Endothelial cell of umbilical vein (primary cell): ENCODE measurements at regions not wholly inside any gene's neighbourhood (a gene's known extent, or its start where the extent isn't known, plus 50 kb on each side); places are given as distances from the start of the nearest gene placed in this dataset.
"Not testable (repeated sequence)": the region's sequence is repeated elsewhere in the genome, so short reads cannot be mapped to it uniquely, and the experiment has no call there.

Experiments
- BruUV-seq: library from RNA; stranded (reverse); fragments of 400-500 nt; replicated peaks from 2 replicates; lab custom pipeline; 2021; lab: Mats Ljungman, UMichigan
- CTCF ChIA-PET: fragments of 300-600, 350-600 bp; sonication (Branson Sonifier 250); formaldehyde crosslinking; loops from one replicate; lab custom pipeline; 2021; ENCODE audit warnings: antibody characterized with exemption, inconsistent platforms; lab: Charles Lee
- POLR2A ChIA-PET: fragments of 300-600, 350-600 bp; sonication (Branson Sonifier 250); formaldehyde crosslinking; loops from one replicate; lab custom pipeline; 2021; ENCODE audit warnings: antibody characterized with exemption, inconsistent platforms; lab: Charles Lee
- DNase-seq: peaks from one replicate; pipeline ENCODE4 v3.0.0-alpha.2; 2011; ENCODE audit warnings: low read depth, low spot score
- FAIRE-seq: peaks from 2 replicates; lab custom pipeline; 2011; peaks lifted over from hg19 to GRCh38; lab: Jason Lieb, UNC
- H2AFZ ChIP-seq: 2 replicates; pipeline ENCODE4 v1.6.0; 2012; ENCODE audit warnings: low read depth, low read length, control low read depth, inconsistent platforms
- H3K27ac ChIP-seq: 2 replicates; pipeline ENCODE4 v1.5.1; 2011; ENCODE audit warnings: low read depth, mild to moderate bottlenecking, control low read depth, low read length, moderate library complexity; ENCODE audit not compliant: insufficient read depth
- H3K27me3 ChIP-seq, 2 experiments: 2 replicates each; pipeline versions ENCODE4 v1.6.0 to v1.6.1; 2011; ENCODE audit warnings: low read length in 2 of 2, mixed read lengths in 1 of 2; ENCODE audit not compliant: control insufficient read depth in 2 of 2, insufficient read depth in 2 of 2
- H3K36me3 ChIP-seq, 2 experiments: 2 replicates in 1 of 2; 3 replicates in 1 of 2; pipeline ENCODE4 v1.5.1; 2011; ENCODE audit warnings: low read length in 2 of 2, mild to moderate bottlenecking in 1 of 2, moderate library complexity in 1 of 2; ENCODE audit not compliant: control insufficient read depth in 2 of 2, insufficient read depth in 2 of 2; ENCODE audit errors: extremely low read depth in 1 of 2
- H3K4me1 ChIP-seq: 3 replicates; pipeline ENCODE4 v1.5.1; 2011; ENCODE audit warnings: mild to moderate bottlenecking, low read length; ENCODE audit not compliant: control insufficient read depth, insufficient read depth; ENCODE audit errors: extremely low read depth
- H3K4me2 ChIP-seq: 2 replicates; pipeline ENCODE4 v1.6.1; 2011; ENCODE audit warnings: low read length, control low read depth, mixed read lengths; ENCODE audit not compliant: insufficient read depth
- H3K4me3 ChIP-seq, 3 experiments: fragments of 200-600 bp in 1 of 3; sonication (generic), shearing (Covaris generic) in 1 of 3; replicated peaks in 1 of 3; 2 replicates each; pipeline ENCODE4 v1.5.1; 2011 to 2016; ENCODE audit warnings: control low read depth in 3 of 3, low read length in 3 of 3, mild to moderate bottlenecking in 2 of 3, inconsistent platforms in 1 of 3, low read depth in 1 of 3, moderate library complexity in 1 of 3; ENCODE audit not compliant: insufficient read depth in 1 of 3
- H3K79me2 ChIP-seq: 2 replicates; pipeline ENCODE4 v1.6.0; 2012; ENCODE audit warnings: low read length, inconsistent platforms; ENCODE audit not compliant: control insufficient read depth, insufficient read depth
- H3K9ac ChIP-seq: replicated peaks from 2 replicates; pipeline ENCODE3; 2011; ENCODE audit warnings: low read length, control low read depth; ENCODE audit not compliant: insufficient read depth; ENCODE audit errors: extremely low read depth
- H3K9me1 ChIP-seq: replicated peaks from 3 replicates; pipeline ENCODE4 v1.6.0; 2011; ENCODE audit warnings: mild to moderate bottlenecking, low read length; ENCODE audit not compliant: control insufficient read depth, insufficient read depth; ENCODE audit errors: extremely low read depth
- H3K9me3 ChIP-seq: replicated peaks from 2 replicates; pipeline ENCODE4 v1.5.1; 2012; ENCODE audit warnings: low read length, inconsistent platforms; ENCODE audit not compliant: control insufficient read depth, insufficient read depth
- H4K20me1 ChIP-seq: replicated peaks from 2 replicates; pipeline ENCODE3; 2011; ENCODE audit warnings: mild to moderate bottlenecking, low read length; ENCODE audit not compliant: control insufficient read depth, insufficient read depth; ENCODE audit errors: extremely low read depth
- CTCF ChIP-seq, 2 donors: IDR thresholded peaks; 1 replicate in 1 of 2; 2 replicates in 1 of 2; pipeline ENCODE4 v1.5.1; 2011; ENCODE audit warnings: low read length in 2 of 2, mild to moderate bottlenecking in 2 of 2, moderate library complexity in 2 of 2, control low read depth in 1 of 2, inconsistent platforms in 1 of 2, low read depth in 1 of 2; ENCODE audit not compliant: insufficient read depth in 1 of 2; ENCODE audit errors: extremely low read depth in 1 of 2
- EZH2 ChIP-seq: IDR thresholded peaks from 2 replicates; pipeline ENCODE4 v1.6.1; 2012; ENCODE audit warnings: borderline replicate concordance, low read depth, mild to moderate bottlenecking, moderate library complexity, low read length, inconsistent platforms; ENCODE audit not compliant: severe bottlenecking
- FOS ChIP-seq: IDR thresholded peaks from 2 replicates; pipeline ENCODE4 v1.6.1; 2011; ENCODE audit warnings: mild to moderate bottlenecking, low read length, moderate library complexity, borderline replicate concordance; ENCODE audit not compliant: insufficient read depth
- GATA2 ChIP-seq: IDR thresholded peaks from 2 replicates; pipeline ENCODE4 v1.7.0; 2011; ENCODE audit warnings: low read depth, mild to moderate bottlenecking, moderate library complexity, mixed read lengths, low read length; ENCODE audit not compliant: insufficient read length, insufficient read depth
- JUN ChIP-seq: IDR thresholded peaks from 2 replicates; pipeline ENCODE4 v1.6.1; 2011; ENCODE audit warnings: borderline replicate concordance, low read depth; ENCODE audit not compliant: insufficient read length, insufficient read depth
- MAX ChIP-seq: IDR thresholded peaks from 2 replicates; pipeline ENCODE4 v1.6.1; 2011; ENCODE audit not compliant: insufficient read depth, insufficient read length
- MYC ChIP-seq: IDR thresholded peaks from one replicate; pipeline ENCODE4 v1.6.1; 2011; ENCODE audit warnings: mild to moderate bottlenecking, low read depth, low read length
- POLR2A ChIP-seq: IDR thresholded peaks from 2 replicates; pipeline ENCODE4 v1.6.1; 2012; ENCODE audit warnings: low read depth, mild to moderate bottlenecking, control low read depth, low read length
- POLR2AphosphoS5 ChIP-seq: IDR thresholded peaks from 2 replicates; pipeline ENCODE4 v1.6.1; 2012; ENCODE audit warnings: low read depth, mild to moderate bottlenecking, control low read depth, low read length, moderate library complexity; ENCODE audit not compliant: insufficient read depth
- dilution Hi-C: fragments of 300-500 bp; cut with MboI; formaldehyde crosslinking; loops from one replicate; pipeline ENCODE4 v1.15.0; 2019; ENCODE audit warnings: low sequenced_read_pairs; ENCODE audit not compliant: extremely low pct_ligation_motif_present
- intact Hi-C: fragments of 100-400 bp; cut with micrococcal nuclease; formaldehyde crosslinking; loops from one replicate; pipeline ENCODE4 v1.10.0; 2022

DNA sequence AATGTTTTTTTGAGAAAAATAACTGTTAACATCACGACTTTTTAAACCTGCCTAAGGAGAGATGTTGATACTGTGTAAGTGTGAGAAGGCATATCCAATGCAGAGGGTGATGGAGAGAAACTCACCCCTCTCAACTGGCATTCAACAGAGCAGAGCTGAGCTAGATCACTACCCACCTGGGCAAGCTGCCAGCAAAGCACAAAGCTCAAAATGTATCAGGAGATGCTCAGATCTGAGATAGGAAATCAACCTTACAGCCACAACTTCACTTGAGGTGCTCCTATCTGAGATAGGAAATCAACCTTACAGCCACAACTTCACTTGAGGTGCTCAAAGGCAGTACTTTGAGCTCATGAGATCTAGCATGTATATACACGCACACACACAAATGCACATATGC is 151.5 kb upstream of the PDE1C start:
- H4K20me1 ChIP-seq, result no peaks in the 10 kb centered on the region
- no peak overlapping the region for H2AFZ ChIP-seq
- no peaks in the 10 kb centered on the region for H3K4me1 ChIP-seq
- intact Hi-C loops, result no loop called here
- TF ChIP-seq MAX (no peak), POLR2A (no peak), POLR2AphosphoS5 (no peak), EZH2 (no peak)
- H3K9me3 ChIP-seq, result no peaks in the 10 kb centered on the region
- no peak overlapping the region for H3K9ac ChIP-seq
- no peaks in the 10 kb centered on the region for H3K36me3 ChIP-seq
- POLR2A ChIA-PET, result no interaction called here
- dilution Hi-C loops, result no loop called here
- FAIRE-seq, result no peak
- no peak overlapping the region for H3K4me3 ChIP-seq
- BruUV-seq, result no TSS peak
- no peaks in the 10 kb centered on the region for H3K9me1 ChIP-seq
- no peaks in the 10 kb centered on the region for H3K27me3 ChIP-seq
- no peak overlapping the region for H3K4me2 ChIP-seq
- CTCF ChIA-PET, result interaction anchor here (1.0 to 3.6 kb wide), 2 partner anchors 11 to 258 kb away, joined by 3 to 23 read pairs; no protein-coding TSS in a partner anchor
- no peak for DNase-seq
- H3K27ac ChIP-seq, result no peak overlapping the region
- no peaks in the 10 kb centered on the region for H3K79me2 ChIP-seq

DNA sequence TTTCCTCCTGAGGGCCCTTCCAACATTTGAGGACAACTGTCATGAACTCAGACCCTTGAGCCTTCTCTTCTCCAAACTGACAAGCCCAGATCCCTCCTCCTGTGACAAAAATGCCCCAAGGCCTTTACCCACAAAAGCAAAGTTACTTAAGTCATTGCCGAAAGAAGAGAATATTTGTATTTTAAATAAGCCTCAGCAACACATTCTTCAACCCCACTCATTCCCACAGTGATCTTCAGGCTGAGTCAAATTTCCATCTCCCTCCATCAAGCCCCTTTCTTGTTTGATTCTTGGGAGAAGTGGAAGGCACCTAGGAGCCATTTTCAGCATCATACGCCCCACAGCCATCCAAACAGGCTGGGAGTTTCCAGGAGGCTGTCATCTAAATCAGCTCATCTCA is 150.8 kb upstream of the PDE1C start:
- Histone ChIP-seq H3K27me3 (no peaks in the 10 kb centered on the region), H2AFZ (no peak overlapping the region), H3K79me2 (no peaks in the 10 kb centered on the region), H4K20me1 (no peaks in the 10 kb centered on the region), H3K4me3 (no peak overlapping the region), H3K9me1 (no peaks in the 10 kb centered on the region), H3K9ac (no peak overlapping the region), H3K4me2 (no peak overlapping the region), H3K36me3 (no peaks in the 10 kb centered on the region), H3K9me3 (no peaks in the 10 kb centered on the region), H3K4me1 (no peaks in the 10 kb centered on the region), H3K27ac (no peak overlapping the region)
- DNase-seq, result no peak
- intact Hi-C loops, result no loop called here
- FAIRE-seq, result no peak
- ChIA-PET CTCF (interaction anchor here (1.0 to 3.6 kb wide), 2 partner anchors 10 to 259 kb away, joined by 3 to 23 read pairs; no protein-coding TSS in a partner anchor), POLR2A (no interaction called here)
- TF ChIP-seq FOS (no peak), POLR2AphosphoS5 (no peak), MYC (no peak), GATA2 (no peak), POLR2A (no peak), MAX (no peak), JUN (no peak), CTCF (IDR thresholded peaks at IDR 0.05; ENCODE audit: extremely low read depth in 1 of 2, insufficient read depth in 1 of 2, low read depth in 1 of 2, low read length in 2 of 2) (no peak), EZH2 (no peak)
- BruUV-seq, result no TSS peak
- dilution Hi-C loops, result no loop called here

GRCh38 chr7:32219831-32220230 is 149.6 kb upstream of the PDE1C start:
- CTCF ChIA-PET, FAIRE-seq, H3K36me3 ChIP-seq, H3K4me2 ChIP-seq, H3K79me2 ChIP-seq, H3K9me3 ChIP-seq, DNase-seq, dilution Hi-C loops, POLR2A ChIA-PET, H3K9me1 ChIP-seq, H2AFZ ChIP-seq, H3K9ac ChIP-seq, H3K27me3 ChIP-seq, H3K27ac ChIP-seq, intact Hi-C loops, H3K4me1 ChIP-seq, H4K20me1 ChIP-seq, BruUV-seq, H3K4me3 ChIP-seq: not testable (repeated sequence)
